ENCODE measurements at regions not wholly inside any gene's neighbourhood (a gene's known extent, or its start where the extent isn't known, plus 50 kb on each side); places are given as distances from the start of the nearest gene placed in this dataset.

GRCh38 chr18:68186039-68186438 is 528.9 kb downstream of the TMX3 start:
- no peak for TF ChIP-seq CTCF (IDR thresholded peaks at IDR 0.05; ENCODE audit: low read depth, low read length, missing control alignments)
- no peak overlapping the region for H3K4me3 ChIP-seq (replicated peaks; ENCODE audit: low read depth, low read length)
- DNase-seq (ENCODE audit: extremely low read depth, low read depth): no peak

- no peak for TF ChIP-seq CTCF (IDR thresholded peaks at IDR 0.05; ENCODE audit: low read depth, low read length, missing control alignments)
- no peak for DNase-seq (ENCODE audit: extremely low read depth, low read depth)
Measured at GRCh38 chr18:68181956-68182355, 533.0 kb downstream of the TMX3 start.

GRCh38 chr18:68179811-68180210 is 535.1 kb downstream of the TMX3 start:
- DNase-seq (ENCODE audit: extremely low read depth, low read depth): no peak

More at GRCh38 chr18:68181956-68182355, 533.0 kb downstream of the TMX3 start:
- H3K4me3 ChIP-seq (replicated peaks; ENCODE audit: low read depth, low read length): no peak overlapping the region

GRCh38 chr18:68178921-68179320 is 536.0 kb downstream of the TMX3 start:
- no peak overlapping the region for H3K4me3 ChIP-seq (replicated peaks; ENCODE audit: low read depth, low read length)
- TF ChIP-seq CTCF (IDR thresholded peaks at IDR 0.05; ENCODE audit: low read depth, low read length, missing control alignments): no peak
- DNase-seq (ENCODE audit: extremely low read depth, low read depth): no peak

More at GRCh38 chr18:68179811-68180210, 535.1 kb downstream of the TMX3 start:
- H3K4me3 ChIP-seq (replicated peaks; ENCODE audit: low read depth, low read length): no peak overlapping the region
- TF ChIP-seq CTCF (IDR thresholded peaks at IDR 0.05; ENCODE audit: low read depth, low read length, missing control alignments): no peak

- no peak for TF ChIP-seq CTCF (IDR thresholded peaks at IDR 0.05; ENCODE audit: low read depth, low read length, missing control alignments)
- H3K4me3 ChIP-seq (replicated peaks; ENCODE audit: low read depth, low read length): no peak overlapping the region
- DNase-seq (ENCODE audit: extremely low read depth, low read depth): peak; percentile 94
Measured at GRCh38 chr18:68177807-68178702, 536.9 kb downstream of the TMX3 start.

- TF ChIP-seq CTCF (IDR thresholded peaks at IDR 0.05; ENCODE audit: low read depth, low read length, missing control alignments): no peak
- H3K4me3 ChIP-seq (replicated peaks; ENCODE audit: low read depth, low read length): no peak overlapping the region
- DNase-seq (ENCODE audit: extremely low read depth, low read depth): no peak
Measured at GRCh38 chr18:68176901-68177300, 538.0 kb downstream of the TMX3 start.
